Thyroid gland (tissue), 4 donors: ENCODE measurements at regions not wholly inside any gene's neighbourhood (a gene's known extent, or its start where the extent isn't known, plus 50 kb on each side); places are given as distances from the start of the nearest gene placed in this dataset.

Source experiments
- DNase-seq, 2 donors: peaks; one replicate each; pipeline ENCODE4 v3.0.0-alpha.2; 2019
- H3K27ac ChIP-seq, 3 donors: fragments of 200-600 bp; sonication (generic); 1 replicate in 2 of 3; 2 replicates in 1 of 3; pipeline ENCODE4 v1.5.1; 2016 to 2019; ENCODE audit warnings: mild to moderate bottlenecking in 1 of 3, moderate library complexity in 1 of 3
- H3K27me3 ChIP-seq: fragments of 200-600 bp; sonication (generic); one replicate; pipeline ENCODE4 v1.5.1; 2019
- H3K36me3 ChIP-seq, 2 donors: fragments of 200-600 bp; sonication (generic); one replicate each; pipeline ENCODE4 v1.5.1; 2016 to 2019
- H3K4me1 ChIP-seq, 2 donors: fragments of 200-600 bp; sonication (generic); one replicate each; pipeline ENCODE4 v1.5.1; 2017 to 2019
- H3K4me3 ChIP-seq, 3 donors: fragments of 200-600 bp; sonication (generic); replicated peaks in 1 of 3; 1 replicate in 2 of 3; 2 replicates in 1 of 3; pipeline ENCODE4 v1.5.1; 2016; ENCODE audit warnings: mild to moderate bottlenecking in 1 of 3
- H3K9me3 ChIP-seq: fragments of 200-600 bp; sonication (generic); one replicate; pipeline ENCODE4 v1.5.1; 2017
- CTCF ChIP-seq, 6 experiments: fragments of 200-600 bp in 3 of 6; fragments of 450-650 bp in 3 of 6; sonication (generic) in 3 of 6; IDR thresholded peaks; one replicate each; pipeline ENCODE4 v1.5.1; 2016 to 2019; ENCODE audit warnings: antibody characterized with exemption in 6 of 6, mild to moderate bottlenecking in 2 of 6, inconsistent platforms in 1 of 6, moderate library complexity in 1 of 6
- POLR2A ChIP-seq, 2 donors: fragments of 450-650 bp; IDR thresholded peaks; one replicate each; pipeline ENCODE4 v1.6.1; 2017; ENCODE audit warnings: antibody characterized with exemption in 2 of 2, mild to moderate bottlenecking in 2 of 2, moderate library complexity in 1 of 2
- WGBS, 2 donors: methylation state at CpG; one replicate each; pipeline ENCODE4 v1.1.5; 2017; 5-methylcytosine and 5-hydroxymethylcytosine counted together
- intact Hi-C: fragments of 100-400 bp; cut with DNase I; formaldehyde crosslinking; loops from one replicate; pipeline ENCODE4 v1.15.1; 2023

GRCh38 chrY:8570384-8570783 lies 766.9 kb upstream of the TSPY4 start:
- Histone ChIP-seq H3K27ac (no peak overlapping the region), H3K4me3 (no peak overlapping the region), H3K9me3 (no peaks in the 10 kb centered on the region), H3K4me1 (no peaks in the 10 kb centered on the region), H3K36me3 (no peaks in the 10 kb centered on the region), H3K27me3 (no peaks in the 10 kb centered on the region)
- DNase-seq: no peak
- TF ChIP-seq POLR2A (IDR thresholded peaks at IDR 0.05) (no peak), CTCF (IDR thresholded peaks at IDR 0.05) (no peak)
- intact Hi-C loops: no loop called here

GRCh38 chrY:8572916-8573315 lies 764.3 kb upstream of the TSPY4 start:
- WGBS, 2 donors: 56 to 57% methylated on average over 2 of the region's 2 CpGs
- Histone ChIP-seq H3K27me3 (no peaks in the 10 kb centered on the region), H3K27ac (no peak overlapping the region), H3K9me3 (no peaks in the 10 kb centered on the region), H3K4me1 (no peaks in the 10 kb centered on the region), H3K4me3 (no peak overlapping the region), H3K36me3 (no peaks in the 10 kb centered on the region)
- no peak for TF ChIP-seq CTCF (IDR thresholded peaks at IDR 0.05)
- no peak for TF ChIP-seq POLR2A (IDR thresholded peaks at IDR 0.05)
- intact Hi-C loops: no loop called here
- no peak for DNase-seq

- Histone ChIP-seq H3K4me3 (no peak overlapping the region), H3K9me3 (no peaks in the 10 kb centered on the region), H3K27ac (no peak overlapping the region), H3K4me1 (no peaks in the 10 kb centered on the region), H3K27me3 (no peaks in the 10 kb centered on the region), H3K36me3 (no peaks in the 10 kb centered on the region)
- no peak for TF ChIP-seq POLR2A (IDR thresholded peaks at IDR 0.05)
- TF ChIP-seq CTCF (IDR thresholded peaks at IDR 0.05): no peak
- WGBS, 2 donors: 80 to 83% methylated on average over 1 of the region's 1 CpG
- no peak for DNase-seq
- intact Hi-C loops: no loop called here
Observed at GRCh38 chrY:8582277-8582850, 754.9 kb upstream of the TSPY4 start.

- intact Hi-C loops: no loop called here
- Histone ChIP-seq H3K4me3 (no peak overlapping the region), H3K27me3 (no peaks in the 10 kb centered on the region), H3K4me1 (no peaks in the 10 kb centered on the region), H3K27ac (no peak overlapping the region), H3K36me3 (no peaks in the 10 kb centered on the region), H3K9me3 (no peaks in the 10 kb centered on the region)
- no peak for DNase-seq
- TF ChIP-seq POLR2A (IDR thresholded peaks at IDR 0.05) (no peak), CTCF (IDR thresholded peaks at IDR 0.05) (no peak)
- 68 to 80% methylated on average over 1 to 4 of the region's 4 CpGs for WGBS, 2 donors
Observed at GRCh38 chrY:8583191-8583590, 754.1 kb upstream of the TSPY4 start.

GRCh38 chrY:8590641-8591040 lies 746.6 kb upstream of the TSPY4 start:
- Histone ChIP-seq H3K9me3 (no peaks in the 10 kb centered on the region), H3K4me3 (no peak overlapping the region), H3K4me1 (no peaks in the 10 kb centered on the region), H3K27ac (no peak overlapping the region), H3K36me3 (no peaks in the 10 kb centered on the region), H3K27me3 (no peaks in the 10 kb centered on the region)
- TF ChIP-seq CTCF (IDR thresholded peaks at IDR 0.05): no peak
- no peak for TF ChIP-seq POLR2A (IDR thresholded peaks at IDR 0.05)
- intact Hi-C loops: no loop called here
- DNase-seq: no peak
- WGBS, 2 donors: 27% methylated on average over 1 of the region's 2 CpGs; no CpG with 5 or more reads in 1 of the 2 donors
